CD14-positive monocyte (primary cell): ENCODE measurements at regions not wholly inside any gene's neighbourhood (a gene's known extent, or its start where the extent isn't known, plus 50 kb on each side); places are given as distances from the start of the nearest gene placed in this dataset.
A peak's percentile ranks its signal among the peaks of the same experiment; 100 is the strongest.

Source experiments
- DNase-seq, 3 donors: peaks; one replicate each; pipeline ENCODE4 v3.0.0-alpha.2; 2011 to 2022
- H2AFZ ChIP-seq: 2 replicates; pipeline ENCODE4 v1.6.0; 2012; ENCODE audit warnings: mild to moderate bottlenecking, low read depth, low read length, inconsistent platforms; ENCODE audit not compliant: insufficient read depth, poor library complexity, severe bottlenecking
- H3K27ac ChIP-seq, 2 donors: 1 replicate in 1 of 2; 2 replicates in 1 of 2; pipeline ENCODE4 v1.5.1; 2012 to 2013; ENCODE audit warnings: low read length in 2 of 2, control low read depth in 1 of 2, inconsistent platforms in 1 of 2, low read depth in 1 of 2, mild to moderate bottlenecking in 1 of 2
- H3K27me3 ChIP-seq, 2 donors: one replicate each; pipeline versions ENCODE4 v1.6.0 to v1.6.1; 2011 to 2013; ENCODE audit warnings: low read length in 2 of 2; ENCODE audit not compliant: control insufficient read depth in 2 of 2, insufficient read depth in 2 of 2
- H3K36me3 ChIP-seq, 2 donors: replicated peaks in 1 of 2; 1 replicate in 1 of 2; 2 replicates in 1 of 2; pipeline versions ENCODE4 v1.5.1 to v1.6.1; 2012 to 2013; ENCODE audit warnings: low read length in 2 of 2, control low read depth in 1 of 2, inconsistent platforms in 1 of 2, mild to moderate bottlenecking in 1 of 2; ENCODE audit not compliant: insufficient read depth in 2 of 2, control insufficient read depth in 1 of 2
- H3K4me1 ChIP-seq, 2 donors: 1 replicate in 1 of 2; 2 replicates in 1 of 2; pipeline versions ENCODE4 v1.5.1 to v1.6.1; 2012 to 2013; ENCODE audit warnings: low read length in 2 of 2, control low read depth in 1 of 2, inconsistent platforms in 1 of 2, mild to moderate bottlenecking in 1 of 2, moderate library complexity in 1 of 2; ENCODE audit not compliant: insufficient read depth in 2 of 2, control insufficient read depth in 1 of 2
- H3K4me2 ChIP-seq: replicated peaks from 2 replicates; pipeline ENCODE3; 2012; ENCODE audit warnings: low read length, moderate library complexity, mild to moderate bottlenecking; ENCODE audit not compliant: poor library complexity, severe bottlenecking; ENCODE audit errors: extremely low read depth
- H3K4me3 ChIP-seq, 3 experiments: fragments of 200-600 bp in 1 of 3; sonication (generic) in 1 of 3; replicated peaks in 1 of 3; 1 replicate in 2 of 3; 2 replicates in 1 of 3; pipeline ENCODE4 v1.5.1; 2011 to 2013; ENCODE audit warnings: low read length in 3 of 3, mild to moderate bottlenecking in 3 of 3, control low read depth in 2 of 3, low read depth in 2 of 3, inconsistent platforms in 1 of 3, moderate library complexity in 1 of 3
- H3K79me2 ChIP-seq: 2 replicates; pipeline ENCODE4 v1.6.0; 2012; ENCODE audit warnings: mild to moderate bottlenecking, control low read depth, inconsistent platforms, low read length, moderate library complexity; ENCODE audit not compliant: insufficient read depth
- H3K9ac ChIP-seq: 2 replicates; pipeline ENCODE4 v1.6.0; 2017; ENCODE audit warnings: low read length, mild to moderate bottlenecking; ENCODE audit not compliant: insufficient read depth, poor library complexity, severe bottlenecking
- H3K9me3 ChIP-seq, 2 donors: replicated peaks in 1 of 2; 1 replicate in 1 of 2; 2 replicates in 1 of 2; pipeline versions ENCODE4 v1.5.1 to v1.6.1; 2012 to 2013; ENCODE audit warnings: low read length in 2 of 2, control low read depth in 1 of 2; ENCODE audit not compliant: control insufficient read depth in 1 of 2, insufficient read depth in 1 of 2
- H4K20me1 ChIP-seq: 2 replicates; pipeline ENCODE4 v1.6.0; 2012; ENCODE audit warnings: mild to moderate bottlenecking, low read length, control low read depth, moderate library complexity; ENCODE audit not compliant: insufficient read depth
- H3K27ac Mint-ChIP-seq, 7 donors: one replicate each; pipeline ENCODE4 v1.8.0; 2020; ENCODE audit warnings: mild to moderate bottlenecking in 7 of 7, mixed read lengths in 7 of 7, moderate library complexity in 6 of 7, inconsistent platforms in 2 of 7
- H3K27me3 Mint-ChIP-seq, 3 donors: one replicate each; pipeline ENCODE4 v1.8.0; 2021 to 2022; ENCODE audit warnings: low read depth in 3 of 3, mild to moderate bottlenecking in 3 of 3, mixed read lengths in 3 of 3, moderate library complexity in 3 of 3, inconsistent platforms in 1 of 3
- H3K36me3 Mint-ChIP-seq, 2 donors: one replicate each; pipeline ENCODE4 v1.8.0; 2020; ENCODE audit warnings: mixed read lengths in 2 of 2, inconsistent platforms in 1 of 2, mild to moderate bottlenecking in 1 of 2
- H3K4me1 Mint-ChIP-seq: one replicate; pipeline ENCODE4 v1.8.0; 2020; ENCODE audit warnings: mild to moderate bottlenecking, mixed read lengths
- H3K4me3 Mint-ChIP-seq, 2 donors: one replicate each; pipeline ENCODE4 v1.8.0; 2020; ENCODE audit warnings: mild to moderate bottlenecking in 2 of 2, mixed read lengths in 2 of 2, moderate library complexity in 1 of 2
- H3K9me3 Mint-ChIP-seq, 7 donors: one replicate each; pipeline ENCODE4 v1.8.0; 2020 to 2022; ENCODE audit warnings: mixed read lengths in 7 of 7, mild to moderate bottlenecking in 6 of 7, moderate library complexity in 6 of 7, inconsistent platforms in 2 of 7
- WGBS: methylation state at CpG from one replicate; pipeline ENCODE4 v1.1.5; 2013; ENCODE audit warnings: missing lambda C conversion rate; ENCODE audit not compliant: insufficient coverage; 5-methylcytosine and 5-hydroxymethylcytosine counted together
- intact Hi-C, 2 donors: fragments of 100-400 bp; cut with micrococcal nuclease; formaldehyde crosslinking; loops; one replicate each; pipeline versions ENCODE4 v1.15.0 to v1.15.1; 2023
- TF ChIP-seq, protein P1 (sequence below): fragments of 200-600 bp; IDR thresholded peaks from one replicate; pipeline ENCODE4 v1.8.0; 2022; ENCODE audit warnings: antibody characterized with exemption, mild to moderate bottlenecking

DNA sequence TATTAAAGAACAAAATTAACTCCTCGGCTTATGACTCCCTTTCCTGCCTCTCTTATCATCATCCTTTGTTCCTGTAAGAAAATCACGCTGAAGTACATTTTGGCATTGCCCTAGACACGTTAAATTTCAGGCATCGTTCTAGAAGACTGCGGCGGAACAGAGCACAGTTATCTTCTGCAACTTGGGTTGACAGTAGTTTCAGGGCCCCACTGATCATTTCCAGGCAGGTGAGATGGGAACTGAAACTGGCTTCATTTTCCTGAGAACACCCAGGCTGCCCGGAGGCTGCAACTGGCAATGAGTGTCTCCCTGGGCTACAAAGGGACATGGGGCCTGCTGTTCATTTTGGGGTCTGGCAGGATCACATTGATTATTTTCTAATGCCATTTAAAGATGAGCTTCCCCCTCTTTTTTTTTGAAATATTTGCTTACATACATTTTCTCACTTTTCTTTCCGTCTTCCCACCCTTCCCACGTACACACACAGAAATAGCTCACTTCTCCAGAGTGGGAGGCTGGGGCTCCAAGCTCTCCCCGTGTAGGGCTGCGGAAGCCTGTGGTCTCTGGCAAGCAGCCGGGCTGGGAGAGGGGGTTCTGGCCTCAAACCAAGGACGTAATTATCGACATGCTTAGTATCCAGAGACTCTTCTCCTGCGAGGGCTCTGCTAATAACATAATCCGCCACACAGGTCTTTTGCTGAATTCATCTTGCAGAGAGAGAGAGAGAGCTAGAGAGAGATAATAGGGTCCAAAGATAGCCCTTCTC is 267.4 kb downstream of the ABHD5 start:
- no peak overlapping the region for H3K9ac ChIP-seq
- no peaks in the 10 kb centered on the region for H3K9me3 ChIP-seq
- peak overlapping the region in 1 of 7 donors; percentile 28 for H3K27ac Mint-ChIP-seq
- H3K27me3 ChIP-seq = peaks cover 0 to 4% of the 10 kb centered on the region in 2 donors
- no peak overlapping the region for H3K4me2 ChIP-seq
- H3K4me1 Mint-ChIP-seq = no peaks in the 10 kb centered on the region
- peaks cover 5 to 15% (median 13%) of the 10 kb centered on the region in 3 donors for H3K27me3 Mint-ChIP-seq
- H3K9me3 Mint-ChIP-seq = peaks cover 0 to 1% (median 0%) of the 10 kb centered on the region in 7 donors
- H2AFZ ChIP-seq = no peak overlapping the region
- TF ChIP-seq, protein P1, sequence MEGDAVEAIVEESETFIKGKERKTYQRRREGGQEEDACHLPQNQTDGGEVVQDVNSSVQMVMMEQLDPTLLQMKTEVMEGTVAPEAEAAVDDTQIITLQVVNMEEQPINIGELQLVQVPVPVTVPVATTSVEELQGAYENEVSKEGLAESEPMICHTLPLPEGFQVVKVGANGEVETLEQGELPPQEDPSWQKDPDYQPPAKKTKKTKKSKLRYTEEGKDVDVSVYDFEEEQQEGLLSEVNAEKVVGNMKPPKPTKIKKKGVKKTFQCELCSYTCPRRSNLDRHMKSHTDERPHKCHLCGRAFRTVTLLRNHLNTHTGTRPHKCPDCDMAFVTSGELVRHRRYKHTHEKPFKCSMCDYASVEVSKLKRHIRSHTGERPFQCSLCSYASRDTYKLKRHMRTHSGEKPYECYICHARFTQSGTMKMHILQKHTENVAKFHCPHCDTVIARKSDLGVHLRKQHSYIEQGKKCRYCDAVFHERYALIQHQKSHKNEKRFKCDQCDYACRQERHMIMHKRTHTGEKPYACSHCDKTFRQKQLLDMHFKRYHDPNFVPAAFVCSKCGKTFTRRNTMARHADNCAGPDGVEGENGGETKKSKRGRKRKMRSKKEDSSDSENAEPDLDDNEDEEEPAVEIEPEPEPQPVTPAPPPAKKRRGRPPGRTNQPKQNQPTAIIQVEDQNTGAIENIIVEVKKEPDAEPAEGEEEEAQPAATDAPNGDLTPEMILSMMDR = no peak
- intact Hi-C loops = no loop called here
- no peaks in the 10 kb centered on the region for H3K4me1 ChIP-seq
- H3K36me3 Mint-ChIP-seq = no peaks in the 10 kb centered on the region
- no peak for DNase-seq
- no peaks in the 10 kb centered on the region for H3K79me2 ChIP-seq
- no peaks in the 10 kb centered on the region for H3K36me3 ChIP-seq
- H3K4me3 Mint-ChIP-seq = no peak overlapping the region
- H3K4me3 ChIP-seq = no peak overlapping the region
- no peak overlapping the region for H3K27ac ChIP-seq
- 90% methylated on average over 13 of the region's 16 CpGs for WGBS
- H4K20me1 ChIP-seq = no peaks in the 10 kb centered on the region

DNA sequence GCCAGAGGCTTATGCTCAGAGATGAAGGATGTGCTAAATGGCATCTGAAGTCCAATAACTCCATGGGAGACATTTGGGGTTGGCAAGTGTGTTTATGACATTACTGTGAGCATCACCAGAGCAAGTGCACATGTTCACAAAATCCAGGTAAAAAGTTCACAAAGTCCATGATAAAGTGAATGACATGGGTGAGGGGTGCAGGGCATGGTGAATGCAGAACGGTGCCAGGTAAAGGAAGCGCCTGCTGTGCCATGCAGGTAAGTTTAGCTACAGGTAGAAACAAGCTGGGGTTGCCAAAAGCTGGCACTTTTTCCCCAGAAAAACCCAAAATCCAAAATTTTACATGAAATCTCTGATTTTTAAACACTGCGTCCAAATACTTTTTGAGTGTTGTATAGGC is 268.2 kb downstream of the ABHD5 start:
- peaks cover 5 to 15% (median 13%) of the 10 kb centered on the region in 3 donors for H3K27me3 Mint-ChIP-seq
- intact Hi-C loops = no loop called here

More for the DNA sequence above, 268.2 kb downstream of the ABHD5 start:
- no peaks in the 10 kb centered on the region for H3K36me3 ChIP-seq
- no peak overlapping the region for H3K9ac ChIP-seq
- no peak overlapping the region for H3K27ac Mint-ChIP-seq
- no peak overlapping the region for H3K4me3 ChIP-seq
- H2AFZ ChIP-seq = no peak overlapping the region
- H3K4me1 Mint-ChIP-seq = no peaks in the 10 kb centered on the region
- 96% methylated on average over 3 of the region's 3 CpGs for WGBS
- DNase-seq = no peak
- H3K27ac ChIP-seq = no peak overlapping the region
- H3K36me3 Mint-ChIP-seq = no peaks in the 10 kb centered on the region
- no peak overlapping the region for H3K4me2 ChIP-seq
- H3K79me2 ChIP-seq = no peaks in the 10 kb centered on the region
- H3K9me3 ChIP-seq = no peaks in the 10 kb centered on the region
- H3K4me1 ChIP-seq = no peaks in the 10 kb centered on the region
- H3K4me3 Mint-ChIP-seq = no peak overlapping the region
- H3K9me3 Mint-ChIP-seq = peaks cover 0 to 1% (median 0%) of the 10 kb centered on the region in 7 donors
- peaks cover 0 to 4% of the 10 kb centered on the region in 2 donors for H3K27me3 ChIP-seq
- TF ChIP-seq, protein P1 = no peak
- H4K20me1 ChIP-seq = no peaks in the 10 kb centered on the region
